ENCODE measurements at regions not wholly inside any gene's neighbourhood (a gene's known extent, or its start where the extent isn't known, plus 50 kb on each side); places are given as distances from the start of the nearest gene placed in this dataset.

- CTCF ChIA-PET: no interaction called here
- peak; percentile 9 for DNase-seq
These were observed 549.6 kb downstream of the FGF9 start for GRCh38 chr13:22220151-22221135.

GRCh38 chr13:22223411-22223810 is 552.5 kb downstream of the FGF9 start:
- Histone ChIP-seq H3K9ac (no peak overlapping the region), H4K20me1 (ENCODE audit: insufficient read depth) (no peaks in the 10 kb centered on the region), H3K4me3 (ENCODE audit: low read depth in 2 of 2, low read length in 1 of 2) (no peak overlapping the region), H3K27me3 (ENCODE audit: insufficient read depth) (no peaks in the 10 kb centered on the region), H3K4me2 (no peak overlapping the region), H3K27ac (ENCODE audit: low read depth in 2 of 2, low read length in 1 of 2) (no peak overlapping the region), H3K4me1 (ENCODE audit: control insufficient read depth in 1 of 2, insufficient read depth in 2 of 2, low read depth in 1 of 2, low read length in 1 of 2) (peaks cover 0 to 5% of the 10 kb centered on the region in 2 experiments; a peak in 1 of 4 replicates), H2AFZ (ENCODE audit: low read depth) (no peak overlapping the region), H3K79me2 (ENCODE audit: insufficient read depth) (no peaks in the 10 kb centered on the region), H3F3A (replicated peaks; ENCODE audit: insufficient read depth) (no peaks in the 10 kb centered on the region), H3K9me3 (no peaks in the 10 kb centered on the region), H3K36me3 (replicated peaks in 1 of 2; ENCODE audit: control insufficient read depth in 1 of 2, insufficient read depth in 2 of 2, low read length in 1 of 2) (no peaks in the 10 kb centered on the region), H3K9me2 (no peaks in the 10 kb centered on the region)
- ChIA-PET POLR2A (no interaction called here), CTCF (interaction anchor here (1.2 kb wide), 1 partner anchor 14 kb away, joined by 3 read pairs; no protein-coding TSS in a partner anchor)
- WGBS (ENCODE audit: low lambda C conversion rate): 3% methylated on average over 8 of the region's 8 CpGs
- DNase-seq: no peak
- TF ChIP-seq NFIC (IDR thresholded peaks at IDR 0.05; ENCODE audit: borderline replicate concordance) (no peak), IRF3 (IDR thresholded peaks at IDR 0.05; ENCODE audit: low read depth, low read length) (no peak), REST (IDR thresholded peaks at IDR 0.05; ENCODE audit: low read depth, low read length) (no peak), MEF2A (IDR thresholded peaks at IDR 0.05; ENCODE audit: borderline replicate concordance, low read depth) (no peak), FOSL2 (IDR thresholded peaks at IDR 0.05; ENCODE audit: borderline replicate concordance, low read depth) (no peak), USF1 (IDR thresholded peaks at IDR 0.05; ENCODE audit: borderline replicate concordance, low read depth) (no peak), YY1 (IDR thresholded peaks at IDR 0.05; ENCODE audit: low read depth) (no peak), EZH2phosphoT487 (IDR thresholded peaks at IDR 0.05; ENCODE audit: borderline replicate concordance, low read depth) (no peak)

More at GRCh38 chr13:22220151-22221135, 549.6 kb downstream of the FGF9 start:
- Histone ChIP-seq H3K4me1 (ENCODE audit: control insufficient read depth in 1 of 2, insufficient read depth in 2 of 2, low read depth in 1 of 2, low read length in 1 of 2) (peaks cover 0 to 5% of the 10 kb centered on the region in 2 experiments; a peak in 1 of 4 replicates), H3F3A (replicated peaks; ENCODE audit: insufficient read depth) (no peaks in the 10 kb centered on the region), H3K9me2 (no peaks in the 10 kb centered on the region), H2AFZ (ENCODE audit: low read depth) (no peak overlapping the region), H3K27ac (ENCODE audit: low read depth in 2 of 2, low read length in 1 of 2) (no peak overlapping the region), H4K20me1 (ENCODE audit: insufficient read depth) (no peaks in the 10 kb centered on the region), H3K27me3 (ENCODE audit: insufficient read depth) (no peaks in the 10 kb centered on the region; the same call in 1 of the 2 replicates), H3K36me3 (replicated peaks in 1 of 2; ENCODE audit: control insufficient read depth in 1 of 2, insufficient read depth in 2 of 2, low read length in 1 of 2) (no peaks in the 10 kb centered on the region), H3K9ac (no peak overlapping the region), H3K9me3 (no peaks in the 10 kb centered on the region), H3K79me2 (ENCODE audit: insufficient read depth) (no peaks in the 10 kb centered on the region), H3K4me3 (ENCODE audit: low read depth in 2 of 2, low read length in 1 of 2) (no peak overlapping the region), H3K4me2 (no peak overlapping the region)
- TF ChIP-seq MEF2A (IDR thresholded peaks at IDR 0.05; ENCODE audit: borderline replicate concordance, low read depth) (no peak), PBX3 (IDR thresholded peaks at IDR 0.05) (no peak), CHD2 (IDR thresholded peaks at IDR 0.05; ENCODE audit: low read length, partially characterized antibody) (no peak), USF2 (IDR thresholded peaks at IDR 0.05; ENCODE audit: borderline replicate concordance, low read depth, low read length) (no peak), FOXM1 (IDR thresholded peaks at IDR 0.05; ENCODE audit: low read depth) (no peak), USF1 (IDR thresholded peaks at IDR 0.05; ENCODE audit: borderline replicate concordance, low read depth) (no peak), NFIC (IDR thresholded peaks at IDR 0.05; ENCODE audit: borderline replicate concordance) (no peak)
- POLR2A ChIA-PET: no interaction called here
- 5% methylated on average over 17 of the region's 17 CpGs for WGBS (ENCODE audit: low lambda C conversion rate)

All from SK-N-SH (cell line).